H1 (cell line): ENCODE measurements at regions not wholly inside any gene's neighbourhood (a gene's known extent, or its start where the extent isn't known, plus 50 kb on each side); places are given as distances from the start of the nearest gene placed in this dataset.

Experiments used
- ATF2 ChIP-seq: IDR thresholded peaks from 2 replicates; pipeline ENCODE4 v1.6.1; 2012; ENCODE audit warnings: low read length, inconsistent platforms
- CHD1 ChIP-seq: IDR thresholded peaks from 2 replicates; pipeline ENCODE4 v1.6.1; 2012; ENCODE audit warnings: low read depth, low read length, improper control_type of control experiment
- CTCF ChIP-seq, 3 experiments: IDR thresholded peaks; 1 replicate in 2 of 3; 2 replicates in 1 of 3; pipeline versions ENCODE4 v1.5.1 to v1.6.1; 2011; ENCODE audit warnings: low read length in 3 of 3, mild to moderate bottlenecking in 3 of 3, inconsistent platforms in 2 of 3, low read depth in 1 of 3, moderate library complexity in 1 of 3; ENCODE audit not compliant: insufficient read depth in 1 of 3; ENCODE audit errors: control extremely low read depth in 1 of 3
- HDAC6 ChIP-seq: IDR thresholded peaks from one replicate; pipeline ENCODE4 v1.7.1; 2012; ENCODE audit warnings: low read depth, mild to moderate bottlenecking, inconsistent platforms, low read length, moderate library complexity
- NRF1 ChIP-seq: IDR thresholded peaks from 2 replicates; pipeline ENCODE4 v1.6.1; 2011; ENCODE audit warnings: mild to moderate bottlenecking, low read depth, low read length, improper control_type of control experiment
- SAP30 ChIP-seq: fragments of 300-600 bp; sonication (generic); IDR thresholded peaks from 2 replicates; pipeline ENCODE4 v1.7.1; 2012; ENCODE audit warnings: low read length, moderate library complexity, mild to moderate bottlenecking, inconsistent platforms; ENCODE audit not compliant: insufficient read depth, insufficient replicate concordance
- SIN3A ChIP-seq, 2 experiments: IDR thresholded peaks in 1 of 2; conservative IDR thresholded peaks in 1 of 2; 2 replicates each; pipeline ENCODE4 v1.6.1; 2011 to 2012; ENCODE audit warnings: low read length in 2 of 2, improper control_type of control experiment in 1 of 2, low read depth in 1 of 2, mild to moderate bottlenecking in 1 of 2
- TAF1 ChIP-seq: IDR thresholded peaks from 2 replicates; pipeline ENCODE4 v1.6.1; 2011; ENCODE audit warnings: mild to moderate bottlenecking, low read depth, low read length

- TF ChIP-seq ATF2 (no peak), CTCF (IDR thresholded peaks at IDR 0.05; ENCODE audit: control extremely low read depth in 1 of 3, insufficient read depth in 1 of 3, low read depth in 1 of 3, low read length in 3 of 3) (no peak), SIN3A (conservative IDR thresholded peaks at IDR 0.05 in 1 of 2, IDR thresholded peaks at IDR 0.05 in 1 of 2; ENCODE audit: low read depth in 1 of 2, low read length in 2 of 2) (no peak), SAP30 (no peak), CHD1 (no peak), HDAC6 (no peak), TAF1 (no peak), NRF1 (no peak)
These were observed 200.7 kb upstream of the CDH12 start (continued) for GRCh38 chr5:23053846-23054245.
